Uterus (tissue), 3 donors: ENCODE measurements at regions not wholly inside any gene's neighbourhood (a gene's known extent, or its start where the extent isn't known, plus 50 kb on each side); places are given as distances from the start of the nearest gene placed in this dataset.

Experiments
- DNase-seq, 2 donors: peaks; one replicate each; pipeline ENCODE4 v3.0.0-alpha.2; 2019 to 2020
- H3K27ac ChIP-seq, 2 donors: fragments of 200-600 bp; sonication (generic); 1 replicate in 1 of 2; 2 replicates in 1 of 2; pipeline ENCODE4 v1.5.1; 2016 to 2018
- H3K27me3 ChIP-seq, 2 donors: fragments of 200-600 bp; sonication (generic); one replicate each; pipeline ENCODE4 v1.5.1; 2018 to 2019; ENCODE audit warnings: control low read depth in 1 of 2
- H3K36me3 ChIP-seq, 2 donors: fragments of 200-600 bp; sonication (generic); one replicate each; pipeline ENCODE4 v1.5.1; 2019; ENCODE audit warnings: control low read depth in 1 of 2
- H3K4me1 ChIP-seq, 2 donors: fragments of 200-600 bp; sonication (generic); one replicate each; pipeline ENCODE4 v1.5.1; 2018 to 2019; ENCODE audit warnings: control low read depth in 1 of 2
- H3K4me3 ChIP-seq, 2 donors: fragments of 200-600 bp; sonication (generic); 1 replicate in 1 of 2; 2 replicates in 1 of 2; pipeline ENCODE4 v1.5.1; 2018 to 2019; ENCODE audit warnings: mild to moderate bottlenecking in 1 of 2
- H3K9me3 ChIP-seq, 2 donors: fragments of 200-600 bp; sonication (generic); one replicate each; pipeline ENCODE4 v1.5.1; 2019; ENCODE audit warnings: control low read depth in 1 of 2
- CTCF ChIP-seq, 4 experiments: fragments of 200-600 bp in 2 of 4; fragments of 450-650 bp in 2 of 4; sonication (generic) in 2 of 4; IDR thresholded peaks; one replicate each; pipeline ENCODE4 v1.5.1; 2016 to 2019; ENCODE audit warnings: antibody characterized with exemption in 4 of 4, mild to moderate bottlenecking in 2 of 4, moderate library complexity in 1 of 4
- POLR2A ChIP-seq, 2 donors: fragments of 450-650 bp; IDR thresholded peaks; one replicate each; pipeline ENCODE4 v1.6.1; 2016; ENCODE audit warnings: antibody characterized with exemption in 2 of 2, mild to moderate bottlenecking in 1 of 2, moderate library complexity in 1 of 2
- intact Hi-C: fragments of 100-400 bp; cut with DNase I; formaldehyde crosslinking; loops from one replicate; pipeline ENCODE4 v1.15.1; 2023; ENCODE audit warnings: low total_unique reads
- donor health status: DM: yes; HTN: yes; CAD: no.

GRCh38 chr9:108565651-108566378 lies 290.0 kb downstream of the ACTL7B start:
- no peak overlapping the region for H3K27ac ChIP-seq
- H3K4me1 ChIP-seq: no peaks in the 10 kb centered on the region
- H3K4me3 ChIP-seq: no peak overlapping the region
- peak; percentile 38 to 46 for DNase-seq
- no peaks in the 10 kb centered on the region for H3K27me3 ChIP-seq
- peak; percentile 83 to 89 (median 86) for TF ChIP-seq CTCF (IDR thresholded peaks at IDR 0.05)
- no peak for TF ChIP-seq POLR2A (IDR thresholded peaks at IDR 0.05)
- H3K36me3 ChIP-seq: no peaks in the 10 kb centered on the region
- H3K9me3 ChIP-seq: no peaks in the 10 kb centered on the region
- intact Hi-C loops: loop anchor here (10.0 kb wide), 1 partner anchor 1101 kb away; no protein-coding TSS in a partner anchor

- no peak overlapping the region for H3K4me3 ChIP-seq
- no peak for DNase-seq
- intact Hi-C loops: loop anchor here (10.0 kb wide), 1 partner anchor 1097 kb away; no protein-coding TSS in a partner anchor
- no peaks in the 10 kb centered on the region for H3K4me1 ChIP-seq
- no peak overlapping the region for H3K27ac ChIP-seq
- no peaks in the 10 kb centered on the region for H3K36me3 ChIP-seq
- no peaks in the 10 kb centered on the region for H3K9me3 ChIP-seq
- H3K27me3 ChIP-seq: no peaks in the 10 kb centered on the region
- TF ChIP-seq CTCF (IDR thresholded peaks at IDR 0.05): no peak
- no peak for TF ChIP-seq POLR2A (IDR thresholded peaks at IDR 0.05)
Observed at GRCh38 chr9:108562176-108562575, 293.6 kb downstream of the ACTL7B start.

- DNase-seq: no peak
Observed at GRCh38 chr9:108559432-108559831, 296.4 kb downstream of the ACTL7B start.

GRCh38 chr9:108554831-108555230 lies 301.0 kb downstream of the ACTL7B start:
- intact Hi-C loops: no loop called here
- H3K4me3 ChIP-seq: no peak overlapping the region
- no peak for TF ChIP-seq POLR2A (IDR thresholded peaks at IDR 0.05)
- TF ChIP-seq CTCF (IDR thresholded peaks at IDR 0.05): no peak
- no peaks in the 10 kb centered on the region for H3K4me1 ChIP-seq
- no peak overlapping the region for H3K27ac ChIP-seq
- no peaks in the 10 kb centered on the region for H3K27me3 ChIP-seq
- no peak for DNase-seq
- H3K9me3 ChIP-seq: no peaks in the 10 kb centered on the region
- no peaks in the 10 kb centered on the region for H3K36me3 ChIP-seq

More at GRCh38 chr9:108559432-108559831, 296.4 kb downstream of the ACTL7B start:
- Histone ChIP-seq H3K9me3 (no peaks in the 10 kb centered on the region), H3K36me3 (no peaks in the 10 kb centered on the region), H3K27ac (no peak overlapping the region), H3K4me3 (no peak overlapping the region), H3K27me3 (no peaks in the 10 kb centered on the region), H3K4me1 (no peaks in the 10 kb centered on the region)
- intact Hi-C loops: no loop called here
- no peak for TF ChIP-seq CTCF (IDR thresholded peaks at IDR 0.05)
- TF ChIP-seq POLR2A (IDR thresholded peaks at IDR 0.05): no peak

GRCh38 chr9:108553111-108553635 lies 302.6 kb downstream of the ACTL7B start:
- Histone ChIP-seq H3K9me3 (no peaks in the 10 kb centered on the region), H3K27me3 (no peaks in the 10 kb centered on the region), H3K4me3 (no peak overlapping the region), H3K4me1 (no peaks in the 10 kb centered on the region), H3K27ac (no peak overlapping the region), H3K36me3 (no peaks in the 10 kb centered on the region)
- no peak for DNase-seq
- intact Hi-C loops: no loop called here
- TF ChIP-seq CTCF (IDR thresholded peaks at IDR 0.05) (no peak), POLR2A (IDR thresholded peaks at IDR 0.05) (no peak)
